ENCODE measurements at regions not wholly inside any gene's neighbourhood (a gene's known extent, or its start where the extent isn't known, plus 50 kb on each side); places are given as distances from the start of the nearest gene placed in this dataset.

DNA sequence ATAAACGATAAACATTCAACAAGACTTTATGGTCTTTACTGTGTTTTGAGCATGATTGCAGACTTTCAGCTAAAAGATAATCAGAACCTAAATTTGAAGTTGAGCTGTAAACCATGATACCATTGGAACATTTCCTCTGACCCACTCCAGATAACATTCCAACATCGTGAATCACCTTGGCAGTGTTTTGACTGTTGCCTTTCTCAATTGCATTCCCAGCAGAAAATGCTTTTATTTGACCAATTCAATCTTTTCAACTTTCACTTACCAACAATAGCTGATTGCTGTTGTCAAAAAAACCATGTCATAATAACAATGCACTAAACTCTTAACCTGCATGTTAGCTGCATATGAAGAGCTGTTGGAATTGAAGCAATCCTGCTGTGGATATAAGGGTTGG is 165.5 kb downstream of the MDFIC start:
- Histone ChIP-seq H3K23ac (ENCODE audit: low read length in 2 of 2) (no peak overlapping the region), H3K4me2 (ENCODE audit: low read length, poor library complexity, severe bottlenecking) (no peak overlapping the region), H2BK120ac (ENCODE audit: low read depth, low read length) (no peak overlapping the region), H4K91ac (ENCODE audit: low read length) (no peak overlapping the region), H3K27me3 (ENCODE audit: control insufficient read depth in 1 of 2, insufficient read depth in 1 of 2, low read length in 2 of 2) (no peaks in the 10 kb centered on the region), H2BK5ac (ENCODE audit: low read depth, low read length, poor library complexity, severe bottlenecking) (no peak overlapping the region), H3K4ac (ENCODE audit: low read depth in 1 of 2, low read length in 2 of 2) (no peak overlapping the region), H3K9me3 (ENCODE audit: control insufficient read depth, low read length) (no peaks in the 10 kb centered on the region), H3K27ac (ENCODE audit: low read length, poor library complexity, severe bottlenecking) (peak overlapping the region; percentile 24), H3K4me3 (ENCODE audit: insufficient read depth in 1 of 2, low read depth in 1 of 2, low read length in 2 of 2) (peak overlapping the region in 1 of 2 experiments; percentile 45), H3K79me1 (replicated peaks; ENCODE audit: low read length, poor library complexity, severe bottlenecking) (no peaks in the 10 kb centered on the region), H2BK12ac (ENCODE audit: low read length in 2 of 2) (no peak overlapping the region), H2AFZ (ENCODE audit: low read depth, low read length) (no peak overlapping the region), H3K36me3 (ENCODE audit: control insufficient read depth in 1 of 2, insufficient read depth in 2 of 2, low read depth in 1 of 2, low read length in 2 of 2) (no peaks in the 10 kb centered on the region), H2AK5ac (ENCODE audit: low read length, severe bottlenecking) (no peak overlapping the region), H3K4me1 (ENCODE audit: control insufficient read depth, insufficient read depth, low read depth, low read length) (no peaks in the 10 kb centered on the region), H2BK15ac (ENCODE audit: low read depth, poor library complexity, severe bottlenecking) (no peak overlapping the region), H4K8ac (ENCODE audit: low read length) (no peak overlapping the region), H3K14ac (ENCODE audit: low read length in 2 of 2) (no peak overlapping the region), H3K18ac (ENCODE audit: low read depth in 1 of 2, low read length in 2 of 2) (no peak overlapping the region), H3K9ac (ENCODE audit: low read length) (peak overlapping the region; percentile 41)
- DNase-seq = peak; percentile 80
- WGBS = 11% methylated on average over 2 of the region's 2 CpGs

DNA sequence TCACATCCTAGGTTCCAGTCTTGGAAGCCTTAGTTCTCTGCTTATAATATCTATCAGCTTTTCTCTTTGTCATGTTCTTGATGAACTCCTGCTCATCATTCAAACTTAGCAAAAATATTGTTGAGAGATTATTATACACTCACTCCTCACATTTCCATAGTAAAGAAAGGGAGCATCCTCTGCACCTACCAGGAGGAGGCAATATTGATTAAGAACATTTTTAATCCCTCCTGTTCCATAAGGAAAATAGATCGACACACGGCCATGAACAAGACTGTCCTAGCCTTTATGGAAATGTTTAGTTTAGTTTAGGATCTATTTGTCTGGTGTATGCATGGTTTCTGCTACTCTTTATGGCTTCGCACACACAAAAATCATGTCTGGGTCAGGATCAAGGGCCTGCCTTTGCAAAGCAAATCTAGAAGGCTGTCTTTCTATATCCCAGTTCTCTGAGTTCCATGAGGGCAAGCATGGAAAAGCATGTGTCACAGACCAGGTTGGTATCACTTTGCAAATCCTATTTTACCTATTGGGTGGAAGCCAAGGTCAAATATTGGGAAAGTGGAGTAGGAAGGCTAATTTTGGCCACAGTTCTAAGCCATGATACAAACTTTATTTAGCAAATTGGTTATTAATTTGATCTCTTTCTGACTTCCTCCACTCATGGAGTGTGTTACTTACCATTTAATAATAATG is 164.4 kb downstream of the MDFIC start:
- no peaks in the 10 kb centered on the region for H3K4me1 ChIP-seq (ENCODE audit: control insufficient read depth, insufficient read depth, low read depth, low read length)
- H3K79me1 ChIP-seq (replicated peaks; ENCODE audit: low read length, poor library complexity, severe bottlenecking) = no peaks in the 10 kb centered on the region
- H3K4me2 ChIP-seq (ENCODE audit: low read length, poor library complexity, severe bottlenecking) = no peak overlapping the region
- H2BK12ac ChIP-seq (ENCODE audit: low read length in 2 of 2) = no peak overlapping the region
- H3K4me3 ChIP-seq (ENCODE audit: insufficient read depth in 1 of 2, low read depth in 1 of 2, low read length in 2 of 2) = no peak overlapping the region
- H3K27me3 ChIP-seq (ENCODE audit: control insufficient read depth in 1 of 2, insufficient read depth in 1 of 2, low read length in 2 of 2) = no peaks in the 10 kb centered on the region
- no peak overlapping the region for H4K8ac ChIP-seq (ENCODE audit: low read length)
- H2AK5ac ChIP-seq (ENCODE audit: low read length, severe bottlenecking) = no peak overlapping the region
- H2BK120ac ChIP-seq (ENCODE audit: low read depth, low read length) = no peak overlapping the region
- no peaks in the 10 kb centered on the region for H3K9me3 ChIP-seq (ENCODE audit: control insufficient read depth, low read length)
- H3K9ac ChIP-seq (ENCODE audit: low read length) = no peak overlapping the region
- H4K91ac ChIP-seq (ENCODE audit: low read length) = no peak overlapping the region
- H2BK15ac ChIP-seq (ENCODE audit: low read depth, poor library complexity, severe bottlenecking) = no peak overlapping the region
- H3K14ac ChIP-seq (ENCODE audit: low read length in 2 of 2) = no peak overlapping the region
- no peaks in the 10 kb centered on the region for H3K36me3 ChIP-seq (ENCODE audit: control insufficient read depth in 1 of 2, insufficient read depth in 2 of 2, low read depth in 1 of 2, low read length in 2 of 2)
- no peak overlapping the region for H3K23ac ChIP-seq (ENCODE audit: low read length in 2 of 2)
- no peak overlapping the region for H2BK5ac ChIP-seq (ENCODE audit: low read depth, low read length, poor library complexity, severe bottlenecking)
- peak overlapping the region in 1 of 2 experiments; percentile 57 for H3K18ac ChIP-seq (ENCODE audit: low read depth in 1 of 2, low read length in 2 of 2)
- WGBS = 98% methylated on average over 3 of the region's 3 CpGs
- H3K4ac ChIP-seq (ENCODE audit: low read depth in 1 of 2, low read length in 2 of 2) = peak overlapping the region in 1 of 2 experiments; percentile 69
- H3K27ac ChIP-seq (ENCODE audit: low read length, poor library complexity, severe bottlenecking) = no peak overlapping the region
- no peak overlapping the region for H2AFZ ChIP-seq (ENCODE audit: low read depth, low read length)
- DNase-seq = no peak

DNA sequence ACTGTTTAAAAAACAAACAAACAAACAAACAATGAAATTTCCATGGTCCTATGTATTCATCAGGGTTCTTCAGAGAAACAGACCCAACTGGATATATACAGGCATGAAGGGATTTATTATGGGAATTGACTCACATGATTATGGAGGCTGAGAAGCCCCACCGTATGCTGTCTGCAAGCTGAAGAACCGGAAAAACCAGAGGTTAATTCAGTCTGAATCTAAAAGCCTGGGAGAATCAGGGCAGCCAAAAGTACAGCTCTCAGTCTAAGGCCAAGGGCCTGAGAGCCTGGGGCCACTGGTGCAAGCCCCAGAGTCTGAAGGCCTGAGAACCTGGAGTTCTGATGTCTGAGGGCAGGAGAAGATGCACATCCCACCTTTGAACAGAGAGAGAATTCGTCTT is 163.5 kb downstream of the MDFIC start:
- Histone ChIP-seq H2AK5ac (ENCODE audit: low read length, severe bottlenecking) (no peak overlapping the region), H2BK12ac (ENCODE audit: low read length in 2 of 2) (peak overlapping the region in 1 of 2 experiments; percentile 83), H3K14ac (ENCODE audit: low read length in 2 of 2) (no peak overlapping the region), H3K4me1 (ENCODE audit: control insufficient read depth, insufficient read depth, low read depth, low read length) (no peaks in the 10 kb centered on the region), H4K8ac (ENCODE audit: low read length) (no peak overlapping the region), H2AFZ (ENCODE audit: low read depth, low read length) (no peak overlapping the region), H3K27ac (ENCODE audit: low read length, poor library complexity, severe bottlenecking) (no peak overlapping the region), H2BK120ac (ENCODE audit: low read depth, low read length) (no peak overlapping the region), H2BK15ac (ENCODE audit: low read depth, poor library complexity, severe bottlenecking) (no peak overlapping the region), H3K23ac (ENCODE audit: low read length in 2 of 2) (no peak overlapping the region), H2BK5ac (ENCODE audit: low read depth, low read length, poor library complexity, severe bottlenecking) (no peak overlapping the region), H3K9me3 (ENCODE audit: control insufficient read depth, low read length) (no peaks in the 10 kb centered on the region), H3K36me3 (ENCODE audit: control insufficient read depth in 1 of 2, insufficient read depth in 2 of 2, low read depth in 1 of 2, low read length in 2 of 2) (no peaks in the 10 kb centered on the region), H3K27me3 (ENCODE audit: control insufficient read depth in 1 of 2, insufficient read depth in 1 of 2, low read length in 2 of 2) (no peaks in the 10 kb centered on the region), H3K4me3 (ENCODE audit: insufficient read depth in 1 of 2, low read depth in 1 of 2, low read length in 2 of 2) (no peak overlapping the region), H3K9ac (ENCODE audit: low read length) (no peak overlapping the region), H3K4ac (ENCODE audit: low read depth in 1 of 2, low read length in 2 of 2) (no peak overlapping the region), H3K4me2 (ENCODE audit: low read length, poor library complexity, severe bottlenecking) (no peak overlapping the region), H3K79me1 (replicated peaks; ENCODE audit: low read length, poor library complexity, severe bottlenecking) (no peaks in the 10 kb centered on the region), H3K18ac (ENCODE audit: low read depth in 1 of 2, low read length in 2 of 2) (no peak overlapping the region), H4K91ac (ENCODE audit: low read length) (no peak overlapping the region)
- no peak for DNase-seq
- WGBS = 97% methylated on average over 3 of the region's 3 CpGs

DNA sequence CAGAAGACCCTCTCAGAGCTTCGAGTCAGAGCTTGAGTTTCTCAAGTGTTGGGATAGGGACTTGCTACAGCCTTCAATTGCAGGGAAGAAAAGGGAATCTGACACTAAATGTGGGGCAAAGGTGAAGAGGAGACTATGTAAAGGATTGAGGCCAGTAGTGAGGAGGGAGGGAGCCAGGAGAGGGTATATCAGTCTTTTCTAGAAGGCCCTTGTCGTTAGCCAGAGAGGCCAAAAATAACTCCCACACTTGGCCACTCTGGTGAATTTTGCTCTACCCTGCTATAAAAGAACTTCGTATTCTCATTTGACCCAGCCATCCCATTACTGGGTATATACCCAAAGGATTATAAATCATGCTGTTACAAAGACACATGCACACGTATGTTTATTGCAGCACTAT is 162.0 kb downstream of the MDFIC start:
- Histone ChIP-seq H4K91ac (ENCODE audit: low read length) (no peak overlapping the region), H2BK5ac (ENCODE audit: low read depth, low read length, poor library complexity, severe bottlenecking) (no peak overlapping the region), H3K4me1 (ENCODE audit: control insufficient read depth, insufficient read depth, low read depth, low read length) (no peaks in the 10 kb centered on the region), H4K8ac (ENCODE audit: low read length) (no peak overlapping the region), H3K36me3 (ENCODE audit: control insufficient read depth in 1 of 2, insufficient read depth in 2 of 2, low read depth in 1 of 2, low read length in 2 of 2) (no peaks in the 10 kb centered on the region), H3K4ac (ENCODE audit: low read depth in 1 of 2, low read length in 2 of 2) (no peak overlapping the region), H2AK5ac (ENCODE audit: low read length, severe bottlenecking) (no peak overlapping the region), H3K4me3 (ENCODE audit: insufficient read depth in 1 of 2, low read depth in 1 of 2, low read length in 2 of 2) (no peak overlapping the region), H3K79me1 (replicated peaks; ENCODE audit: low read length, poor library complexity, severe bottlenecking) (no peaks in the 10 kb centered on the region), H3K27ac (ENCODE audit: low read length, poor library complexity, severe bottlenecking) (no peak overlapping the region), H2BK120ac (ENCODE audit: low read depth, low read length) (no peak overlapping the region), H3K9ac (ENCODE audit: low read length) (no peak overlapping the region), H2BK15ac (ENCODE audit: low read depth, poor library complexity, severe bottlenecking) (no peak overlapping the region), H2BK12ac (ENCODE audit: low read length in 2 of 2) (no peak overlapping the region), H3K27me3 (ENCODE audit: control insufficient read depth in 1 of 2, insufficient read depth in 1 of 2, low read length in 2 of 2) (no peaks in the 10 kb centered on the region), H3K4me2 (ENCODE audit: low read length, poor library complexity, severe bottlenecking) (no peak overlapping the region), H3K18ac (ENCODE audit: low read depth in 1 of 2, low read length in 2 of 2) (no peak overlapping the region), H3K14ac (ENCODE audit: low read length in 2 of 2) (no peak overlapping the region), H3K9me3 (ENCODE audit: control insufficient read depth, low read length) (no peaks in the 10 kb centered on the region), H2AFZ (ENCODE audit: low read depth, low read length) (no peak overlapping the region), H3K23ac (ENCODE audit: low read length in 2 of 2) (no peak overlapping the region)
- WGBS = 92% methylated on average over 4 of the region's 4 CpGs
- no peak for DNase-seq
